ENCODE measurements at regions not wholly inside any gene's neighbourhood (a gene's known extent, or its start where the extent isn't known, plus 50 kb on each side); places are given as distances from the start of the nearest gene placed in this dataset.

DNA sequence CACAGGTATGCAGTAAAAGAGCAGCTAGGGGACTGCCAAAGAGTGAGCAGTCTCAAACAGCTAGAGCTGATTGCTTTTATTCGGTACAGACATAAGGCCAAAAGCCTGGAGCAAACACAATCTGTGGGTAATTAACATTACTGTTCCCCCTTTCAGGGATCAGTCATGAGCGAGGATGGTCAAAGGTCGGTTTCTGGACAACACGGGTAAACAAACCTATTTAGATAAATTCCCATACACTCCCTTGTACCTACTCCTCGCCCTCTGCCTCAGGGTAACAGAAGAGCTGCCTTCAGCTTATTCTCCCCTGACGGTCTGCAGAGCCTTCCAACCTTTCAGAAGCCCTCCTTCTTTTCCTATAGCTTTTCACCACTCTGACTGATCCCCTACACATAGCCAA lies 586.0 kb downstream of the SUCLG1 start:
- TF ChIP-seq RCOR1 (conservative IDR thresholded peaks at IDR 0.05; ENCODE audit: low read depth, low read length) (no peak), NFYA (IDR thresholded peaks at IDR 0.05; ENCODE audit: borderline replicate concordance, low read depth, low read length) (no peak), NRF1 (conservative IDR thresholded peaks at IDR 0.05; ENCODE audit: low read depth, low read length) (no peak), CBX3 (IDR thresholded peaks at IDR 0.05; ENCODE audit: borderline replicate concordance, low read depth) (no peak), JUND (IDR thresholded peaks at IDR 0.05; ENCODE audit: low read depth, low read length) (no peak), KAT2A (conservative IDR thresholded peaks at IDR 0.05; ENCODE audit: control insufficient read depth, low read depth, low read length) (no peak), DPF2 (IDR thresholded peaks at IDR 0.05) (no peak)
